ENCODE measurements at regions not wholly inside any gene's neighbourhood (a gene's known extent, or its start where the extent isn't known, plus 50 kb on each side); places are given as distances from the start of the nearest gene placed in this dataset.

GRCh38 chr14:43356382-43356781 is 1150.7 kb downstream of the FSCB start:
- no peak overlapping the region for H3K4me3 ChIP-seq (ENCODE audit: low read depth in 2 of 2, low read length in 2 of 2)
- no peak for DNase-seq (ENCODE audit: low read depth, low spot score)
- no peaks in the 10 kb centered on the region for H3K4me1 ChIP-seq (ENCODE audit: control insufficient read depth, insufficient read depth, low read length)
- ChIA-PET POLR2A (no interaction called here), CTCF (no interaction called here)
- TF ChIP-seq POLR2AphosphoS5 (IDR thresholded peaks at IDR 0.05; ENCODE audit: low read depth, low read length) = no peak
- TF ChIP-seq REST (IDR thresholded peaks at IDR 0.05; ENCODE audit: insufficient read depth in 1 of 2, low read depth in 2 of 2, low read length in 1 of 2) = no peak
- TF ChIP-seq SIN3A (IDR thresholded peaks at IDR 0.05; ENCODE audit: borderline replicate concordance, insufficient read depth, low read depth, low read length) = no peak
- TF ChIP-seq, protein P1, sequence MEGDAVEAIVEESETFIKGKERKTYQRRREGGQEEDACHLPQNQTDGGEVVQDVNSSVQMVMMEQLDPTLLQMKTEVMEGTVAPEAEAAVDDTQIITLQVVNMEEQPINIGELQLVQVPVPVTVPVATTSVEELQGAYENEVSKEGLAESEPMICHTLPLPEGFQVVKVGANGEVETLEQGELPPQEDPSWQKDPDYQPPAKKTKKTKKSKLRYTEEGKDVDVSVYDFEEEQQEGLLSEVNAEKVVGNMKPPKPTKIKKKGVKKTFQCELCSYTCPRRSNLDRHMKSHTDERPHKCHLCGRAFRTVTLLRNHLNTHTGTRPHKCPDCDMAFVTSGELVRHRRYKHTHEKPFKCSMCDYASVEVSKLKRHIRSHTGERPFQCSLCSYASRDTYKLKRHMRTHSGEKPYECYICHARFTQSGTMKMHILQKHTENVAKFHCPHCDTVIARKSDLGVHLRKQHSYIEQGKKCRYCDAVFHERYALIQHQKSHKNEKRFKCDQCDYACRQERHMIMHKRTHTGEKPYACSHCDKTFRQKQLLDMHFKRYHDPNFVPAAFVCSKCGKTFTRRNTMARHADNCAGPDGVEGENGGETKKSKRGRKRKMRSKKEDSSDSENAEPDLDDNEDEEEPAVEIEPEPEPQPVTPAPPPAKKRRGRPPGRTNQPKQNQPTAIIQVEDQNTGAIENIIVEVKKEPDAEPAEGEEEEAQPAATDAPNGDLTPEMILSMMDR (IDR thresholded peaks at IDR 0.05) = no peak
- no peak for TF ChIP-seq TCF7L2 (IDR thresholded peaks at IDR 0.05; ENCODE audit: low read depth, low read length)
- BruUV-seq (replicated peaks) = no TSS peak
- H3K9me3 ChIP-seq (ENCODE audit: control insufficient read depth, insufficient read depth, low read depth, low read length) = no peaks in the 10 kb centered on the region
- no peaks in the 10 kb centered on the region for H3K36me3 ChIP-seq (ENCODE audit: control insufficient read depth, insufficient read depth, low read length)
- intact Hi-C loops (cut with micrococcal nuclease; ENCODE audit: unreplicated experiment) (no loop called here), in situ Hi-C loops (cut with HindIII; ENCODE audit: low pct_unique_long_range_greater_than_20kb, low sequenced_read_pairs) (no loop called here)
- H3K27me3 ChIP-seq (ENCODE audit: control insufficient read depth, insufficient read depth, low read length) = no peaks in the 10 kb centered on the region
- no peak overlapping the region for H3K27ac ChIP-seq (ENCODE audit: low read length)
- ATAC-seq = no peak

GRCh38 chr14:43341921-43342320 is 1165.2 kb downstream of the FSCB start:
- in situ Hi-C loops (cut with HindIII; ENCODE audit: low pct_unique_long_range_greater_than_20kb, low sequenced_read_pairs) (no loop called here), intact Hi-C loops (cut with micrococcal nuclease; ENCODE audit: unreplicated experiment) (no loop called here)
- H3K4me1 ChIP-seq (ENCODE audit: control insufficient read depth, insufficient read depth, low read length) = no peaks in the 10 kb centered on the region
- no peaks in the 10 kb centered on the region for H3K36me3 ChIP-seq (ENCODE audit: control insufficient read depth, insufficient read depth, low read length)
- no peaks in the 10 kb centered on the region for H3K9me3 ChIP-seq (ENCODE audit: control insufficient read depth, insufficient read depth, low read depth, low read length)
- TF ChIP-seq SIN3A (IDR thresholded peaks at IDR 0.05; ENCODE audit: borderline replicate concordance, insufficient read depth, low read depth, low read length) (no peak), TCF7L2 (IDR thresholded peaks at IDR 0.05; ENCODE audit: low read depth, low read length) (no peak), REST (IDR thresholded peaks at IDR 0.05; ENCODE audit: insufficient read depth in 1 of 2, low read depth in 2 of 2, low read length in 1 of 2) (no peak), POLR2AphosphoS5 (IDR thresholded peaks at IDR 0.05; ENCODE audit: low read depth, low read length) (no peak)
- TF ChIP-seq, protein P1 (IDR thresholded peaks at IDR 0.05) = no peak
- ChIA-PET POLR2A (no interaction called here), CTCF (no interaction called here)
- no peak for ATAC-seq
- no TSS peak for BruUV-seq (replicated peaks)
- no peak overlapping the region for H3K27ac ChIP-seq (ENCODE audit: low read length)
- H3K4me3 ChIP-seq (ENCODE audit: low read depth in 2 of 2, low read length in 2 of 2) = no peak overlapping the region
- no peaks in the 10 kb centered on the region for H3K27me3 ChIP-seq (ENCODE audit: control insufficient read depth, insufficient read depth, low read length)
- DNase-seq (ENCODE audit: low read depth, low spot score) = no peak

Measured in Panc1 (cell line).